HCT116 (cell line): ENCODE measurements at regions not wholly inside any gene's neighbourhood (a gene's known extent, or its start where the extent isn't known, plus 50 kb on each side); places are given as distances from the start of the nearest gene placed in this dataset.

Experiments used
- ATAC-seq: fragments of 200-7000 bp; cut with Tn5 transposase; 2 replicates; pipeline ENCODE4 v1.9.1; 2020; ENCODE audit warnings: mild to moderate bottlenecking, moderate library complexity
- BruUV-seq: library from RNA; stranded (reverse); fragments of 400-500 nt; replicated peaks from 2 replicates; lab custom pipeline; 2021; lab: Mats Ljungman, UMichigan
- CTCF ChIA-PET: fragments of 300-600 bp; sonication (Branson Sonifier 250); formaldehyde crosslinking; loops from one replicate; lab custom pipeline; 2021; ENCODE audit warnings: antibody characterized with exemption; lab: Charles Lee
- POLR2A ChIA-PET: fragments of 300-600, 350-600 bp; sonication (Branson Sonifier 250); formaldehyde crosslinking; loops from one replicate; lab custom pipeline; 2021; ENCODE audit warnings: antibody characterized with exemption; lab: Charles Lee
- RAD21 ChIA-PET, 2 experiments: fragments of 300-600 bp; sonication (Branson Sonifier 250); formaldehyde crosslinking; loops; one replicate each; lab custom pipeline; 2023; ENCODE audit warnings: low total read pairs in 2 of 2; ENCODE audit not compliant: uncharacterized antibody in 2 of 2, unreplicated experiment in 2 of 2, low non-redundant PET in 1 of 2; lab: Charles Lee
- DNase-seq: peaks from one replicate; pipeline ENCODE4 v3.0.0-alpha.2; 2010; ENCODE audit warnings: low read depth, low spot score
- H2AFZ ChIP-seq: fragments of 200-600 bp; shearing (Covaris generic), sonication (generic); 2 replicates; pipeline ENCODE4 v1.6.1; 2017; ENCODE audit warnings: low read depth, mixed run types, mixed read lengths, antibody characterized with exemption, low read length; ENCODE audit not compliant: poor library complexity, severe bottlenecking
- H3K27ac ChIP-seq: 2 replicates; pipeline ENCODE4 v1.5.1; 2012; ENCODE audit warnings: low read depth, low read length
- H3K27me3 ChIP-seq: fragments of 200-600 bp; sonication (generic); 2 replicates; pipeline ENCODE4 v1.6.1; 2016; ENCODE audit warnings: mixed run types, low read length, mixed read lengths; ENCODE audit not compliant: insufficient read depth
- H3K36me3 ChIP-seq, 2 experiments: fragments of 200-500 bp in 1 of 2; fragments of 200-600 bp in 1 of 2; sonication (Bioruptor generic) in 1 of 2; sonication (generic) in 1 of 2; 2 replicates each; pipeline versions ENCODE4 v1.5.1 to v1.6.1; 2014 to 2016; ENCODE audit warnings: low read length in 2 of 2, inconsistent platforms in 1 of 2, mixed read lengths in 1 of 2, mixed run types in 1 of 2; ENCODE audit not compliant: insufficient read depth in 2 of 2, control insufficient read depth in 1 of 2
- H3K4me1 ChIP-seq, 2 experiments: fragments of 200-600 bp in 1 of 2; sonication (generic) in 1 of 2; 2 replicates each; pipeline versions ENCODE4 v1.5.1 to v1.6.1; 2012 to 2017; ENCODE audit warnings: low read length in 2 of 2, inconsistent platforms in 1 of 2, mild to moderate bottlenecking in 1 of 2, mixed read lengths in 1 of 2, mixed run types in 1 of 2, moderate library complexity in 1 of 2; ENCODE audit not compliant: insufficient read depth in 2 of 2, control insufficient read depth in 1 of 2
- H3K4me2 ChIP-seq: fragments of 200-600 bp; sonication (generic); 2 replicates; pipeline ENCODE4 v1.6.1; 2017; ENCODE audit warnings: mixed run types, low read length, mixed read lengths
- H3K4me3 ChIP-seq, 2 experiments: fragments of 200-600 bp in 1 of 2; sonication (generic) in 1 of 2; replicated peaks in 1 of 2; 2 replicates each; pipeline ENCODE4 v1.5.1; 2011 to 2016; ENCODE audit warnings: low read length in 2 of 2, control low read depth in 1 of 2, low read depth in 1 of 2, mild to moderate bottlenecking in 1 of 2, mixed read lengths in 1 of 2, mixed run types in 1 of 2
- H3K79me2 ChIP-seq: fragments of 200-600 bp; sonication (generic); 2 replicates; pipeline ENCODE4 v1.6.1; 2017; ENCODE audit warnings: mild to moderate bottlenecking, mixed run types, low read length, moderate library complexity, mixed read lengths; ENCODE audit not compliant: insufficient read depth
- H3K9ac ChIP-seq: fragments of 200-600 bp; sonication (generic); 2 replicates; pipeline ENCODE4 v1.6.1; 2016; ENCODE audit warnings: low read length, mixed read lengths
- H3K9me2 ChIP-seq: fragments of 200-600 bp; sonication (generic), shearing (Covaris generic); 2 replicates; pipeline ENCODE4 v1.6.1; 2017; ENCODE audit warnings: mixed run types, mild to moderate bottlenecking, moderate library complexity; ENCODE audit not compliant: insufficient read depth
- H3K9me3 ChIP-seq, 2 experiments: fragments of 200-500 bp in 1 of 2; fragments of 200-600 bp in 1 of 2; sonication (Bioruptor generic) in 1 of 2; sonication (generic) in 1 of 2; 2 replicates each; pipeline ENCODE4 v1.6.1; 2014 to 2017; ENCODE audit warnings: low read length in 2 of 2, mixed read lengths in 2 of 2, inconsistent platforms in 1 of 2, low read depth in 1 of 2, mild to moderate bottlenecking in 1 of 2, mixed run types in 1 of 2, moderate library complexity in 1 of 2; ENCODE audit not compliant: control insufficient read depth in 1 of 2, insufficient read depth in 1 of 2
- H4K20me1 ChIP-seq: fragments of 200-600 bp; sonication (generic), shearing (Covaris generic); 2 replicates; pipeline ENCODE4 v1.6.1; 2017; ENCODE audit warnings: mixed run types, mild to moderate bottlenecking, moderate library complexity; ENCODE audit not compliant: insufficient read depth
- ATF3 ChIP-seq: IDR thresholded peaks from 2 replicates; pipeline ENCODE4 v1.6.1; 2012
- CBX3 ChIP-seq: IDR thresholded peaks from 2 replicates; pipeline ENCODE4 v1.6.1; 2012; ENCODE audit warnings: low read depth
- CTCF ChIP-seq, 3 experiments: fragments of 200-600 bp in 1 of 3; sonication (generic) in 1 of 3; IDR thresholded peaks in 2 of 3; conservative IDR thresholded peaks in 1 of 3; 2 replicates each; pipeline ENCODE4 v1.5.1; 2012 to 2017; ENCODE audit warnings: low read depth in 2 of 3, low read length in 2 of 3, antibody characterized with exemption in 1 of 3, borderline replicate concordance in 1 of 3, control low read depth in 1 of 3, mild to moderate bottlenecking in 1 of 3, mixed read lengths in 1 of 3, mixed run types in 1 of 3, moderate library complexity in 1 of 3; ENCODE audit not compliant: insufficient read depth in 1 of 3
- EGR1 ChIP-seq: IDR thresholded peaks from 2 replicates; pipeline ENCODE4 v1.6.1; 2012; ENCODE audit warnings: low read depth
- ELF1 ChIP-seq: IDR thresholded peaks from 2 replicates; pipeline ENCODE4 v1.6.1; 2012; ENCODE audit warnings: low read depth, borderline replicate concordance
- EZH2 ChIP-seq: fragments of 200-600 bp; sonication (generic); IDR thresholded peaks from 2 replicates; pipeline ENCODE4 v1.6.1; 2017; ENCODE audit warnings: antibody characterized with exemption, mixed run types
- EZH2phosphoT487 ChIP-seq: fragments of 200-600 bp; IDR thresholded peaks from 2 replicates; pipeline ENCODE4 v1.6.1; 2018; ENCODE audit warnings: antibody characterized with exemption, borderline replicate concordance
- FOSL1 ChIP-seq: IDR thresholded peaks from 2 replicates; pipeline ENCODE4 v1.6.1; 2012; ENCODE audit warnings: low read depth
- JUND ChIP-seq: IDR thresholded peaks from 2 replicates; pipeline ENCODE4 v1.6.1; 2012
- POLR2A ChIP-seq: IDR thresholded peaks from 2 replicates; pipeline ENCODE4 v1.7.0; 2011; ENCODE audit warnings: borderline replicate concordance; ENCODE audit not compliant: insufficient read depth, insufficient read length; ENCODE audit errors: extremely low read depth
- POLR2AphosphoS5 ChIP-seq: IDR thresholded peaks from 2 replicates; pipeline ENCODE4 v1.6.1; 2011; ENCODE audit warnings: mild to moderate bottlenecking, low read depth, low read length, moderate library complexity
- RAD21 ChIP-seq: IDR thresholded peaks from 2 replicates; pipeline ENCODE4 v1.6.1; 2012; ENCODE audit warnings: low read depth, mild to moderate bottlenecking
- REST ChIP-seq: IDR thresholded peaks from 2 replicates; pipeline ENCODE4 v1.6.1; 2012; ENCODE audit warnings: low read depth
- SIN3A ChIP-seq: IDR thresholded peaks from 2 replicates; pipeline ENCODE4 v1.6.1; 2012; ENCODE audit warnings: low read depth
- SRF ChIP-seq: IDR thresholded peaks from 2 replicates; pipeline ENCODE4 v1.6.1; 2012; ENCODE audit warnings: low read depth
- TCF7L2 ChIP-seq: IDR thresholded peaks from 2 replicates; pipeline ENCODE4 v1.7.0; 2011; ENCODE audit warnings: borderline replicate concordance, inconsistent platforms; ENCODE audit not compliant: insufficient read depth, insufficient read length; ENCODE audit errors: extremely low read depth
- ZBTB33 ChIP-seq: IDR thresholded peaks from 2 replicates; pipeline ENCODE4 v1.6.1; 2011; ENCODE audit warnings: mild to moderate bottlenecking, low read length, moderate library complexity; ENCODE audit not compliant: insufficient replicate concordance; ENCODE audit errors: extremely low read depth
- ZFX ChIP-seq: fragments of 450-650 bp; IDR thresholded peaks from 2 replicates; pipeline ENCODE4 v1.6.1; 2017
- ZNF274 ChIP-seq: fragments of 200-500 bp; sonication (Bioruptor generic); IDR thresholded peaks from 2 replicates; pipeline ENCODE4 v1.6.1; 2014; ENCODE audit warnings: mild to moderate bottlenecking, low read depth, low read length, inconsistent platforms
- intact Hi-C: fragments of 100-400 bp; cut with micrococcal nuclease; formaldehyde crosslinking; loops from 2 replicates; pipeline ENCODE4 v1.10.0; 2022

- no peak overlapping the region for H3K4me3 ChIP-seq
- H3K4me2 ChIP-seq, result no peak overlapping the region
- TF ChIP-seq POLR2A (no peak), ZFX (no peak), POLR2AphosphoS5 (no peak), ATF3 (no peak), ZBTB33 (no peak), SIN3A (no peak), ZNF274 (no peak), EZH2phosphoT487 (no peak), REST (no peak), TCF7L2 (no peak), EZH2 (no peak), JUND (no peak), RAD21 (no peak), SRF (no peak), EGR1 (no peak), CBX3 (no peak), ELF1 (no peak), CTCF (IDR thresholded peaks at IDR 0.05 in 2 of 3, conservative IDR thresholded peaks at IDR 0.05 in 1 of 3; ENCODE audit: borderline replicate concordance in 1 of 3, insufficient read depth in 1 of 3, low read depth in 2 of 3, low read length in 2 of 3) (no peak), FOSL1 (no peak)
- H3K36me3 ChIP-seq, result no peaks in the 10 kb centered on the region
- intact Hi-C loops, result no loop called here
- ChIA-PET RAD21 (no interaction called here), POLR2A (no interaction called here), CTCF (no interaction called here)
- no TSS peak for BruUV-seq
- H3K9ac ChIP-seq, result no peak overlapping the region
- no peak overlapping the region for H3K27ac ChIP-seq
- no peaks in the 10 kb centered on the region for H3K4me1 ChIP-seq
- no peaks in the 10 kb centered on the region for H3K9me2 ChIP-seq
- H4K20me1 ChIP-seq, result no peaks in the 10 kb centered on the region
- peaks cover 0 to 12% of the 10 kb centered on the region in 2 experiments; a peak in 2 of 4 replicates for H3K9me3 ChIP-seq
- DNase-seq (no peak), ATAC-seq (no peak)
- H3K27me3 ChIP-seq, result no peaks in the 10 kb centered on the region
- H3K79me2 ChIP-seq, result no peaks in the 10 kb centered on the region
- no peak overlapping the region for H2AFZ ChIP-seq
Observed at GRCh38 chr12:126191949-126192348, 1126.7 kb downstream of the AACS start.
